ENCODE measurements at regions not wholly inside any gene's neighbourhood (a gene's known extent, or its start where the extent isn't known, plus 50 kb on each side); places are given as distances from the start of the nearest gene placed in this dataset.

- Histone ChIP-seq H3K36me3 (ENCODE audit: control insufficient read depth in 2 of 3, insufficient read depth in 3 of 3, low read length in 3 of 3) (no peaks in the 10 kb centered on the region), H3K4me3 (ENCODE audit: low read length in 3 of 3) (no peak overlapping the region), H3K27me3 (ENCODE audit: control insufficient read depth, insufficient read depth, low read length) (no peaks in the 10 kb centered on the region), H3K9ac (ENCODE audit: low read length in 3 of 3) (no peak overlapping the region), H3K9me3 (ENCODE audit: control insufficient read depth in 2 of 3, insufficient read depth in 1 of 3, low read length in 3 of 3) (no peaks in the 10 kb centered on the region), H3K27ac (ENCODE audit: low read depth in 2 of 2, low read length in 2 of 2) (no peak overlapping the region), H3K4me1 (ENCODE audit: control insufficient read depth in 2 of 3, insufficient read depth in 2 of 3, low read depth in 1 of 3, low read length in 3 of 3) (peaks cover 0 to 3% (median 0%) of the 10 kb centered on the region in 3 donors)
- TF ChIP-seq CTCF (IDR thresholded peaks at IDR 0.05; ENCODE audit: borderline replicate concordance, extremely low read depth, insufficient read depth): no peak
- no peak for FAIRE-seq
- intact Hi-C loops (cut with DNase I): no loop called here
- peak in 1 of 5 donors; percentile 57 for DNase-seq
Observed at GRCh38 chr20:40262219-40262618, 426.8 kb downstream of the MAFB start.

GRCh38 chr20:40258931-40259330 is 430.1 kb downstream of the MAFB start:
- DNase-seq (no peak), FAIRE-seq (no peak)
- intact Hi-C loops (cut with DNase I): no loop called here
- H3K9me3 ChIP-seq (ENCODE audit: control insufficient read depth in 2 of 3, insufficient read depth in 1 of 3, low read length in 3 of 3): no peaks in the 10 kb centered on the region
- no peak overlapping the region for H3K9ac ChIP-seq (ENCODE audit: low read length in 3 of 3)
- no peaks in the 10 kb centered on the region for H3K36me3 ChIP-seq (ENCODE audit: control insufficient read depth in 2 of 3, insufficient read depth in 3 of 3, low read length in 3 of 3)
- no peaks in the 10 kb centered on the region for H3K27me3 ChIP-seq (ENCODE audit: control insufficient read depth, insufficient read depth, low read length)
- H3K4me1 ChIP-seq (ENCODE audit: control insufficient read depth in 2 of 3, insufficient read depth in 2 of 3, low read depth in 1 of 3, low read length in 3 of 3): peaks cover 0 to 3% (median 0%) of the 10 kb centered on the region in 3 donors
- no peak overlapping the region for H3K27ac ChIP-seq (ENCODE audit: low read depth in 2 of 2, low read length in 2 of 2)
- TF ChIP-seq CTCF (IDR thresholded peaks at IDR 0.05; ENCODE audit: borderline replicate concordance, extremely low read depth, insufficient read depth): no peak
- H3K4me3 ChIP-seq (ENCODE audit: low read length in 3 of 3): no peak overlapping the region

GRCh38 chr20:40257763-40258162 is 431.3 kb downstream of the MAFB start:
- Histone ChIP-seq H3K4me3 (ENCODE audit: low read length in 3 of 3) (no peak overlapping the region), H3K4me1 (ENCODE audit: control insufficient read depth in 2 of 3, insufficient read depth in 2 of 3, low read depth in 1 of 3, low read length in 3 of 3) (peaks cover 0 to 2% (median 0%) of the 10 kb centered on the region in 3 donors), H3K36me3 (ENCODE audit: control insufficient read depth in 2 of 3, insufficient read depth in 3 of 3, low read length in 3 of 3) (no peaks in the 10 kb centered on the region), H3K27ac (ENCODE audit: low read depth in 2 of 2, low read length in 2 of 2) (no peak overlapping the region), H3K27me3 (ENCODE audit: control insufficient read depth, insufficient read depth, low read length) (no peaks in the 10 kb centered on the region), H3K9me3 (ENCODE audit: control insufficient read depth in 2 of 3, insufficient read depth in 1 of 3, low read length in 3 of 3) (no peaks in the 10 kb centered on the region), H3K9ac (ENCODE audit: low read length in 3 of 3) (no peak overlapping the region)
- DNase-seq (no peak), FAIRE-seq (no peak)
- no peak for TF ChIP-seq CTCF (IDR thresholded peaks at IDR 0.05; ENCODE audit: borderline replicate concordance, extremely low read depth, insufficient read depth)
- intact Hi-C loops (cut with DNase I): no loop called here

- Histone ChIP-seq H3K4me1 (ENCODE audit: control insufficient read depth in 2 of 3, insufficient read depth in 2 of 3, low read depth in 1 of 3, low read length in 3 of 3) (no peaks in the 10 kb centered on the region), H3K9ac (ENCODE audit: low read length in 3 of 3) (no peak overlapping the region), H3K36me3 (ENCODE audit: control insufficient read depth in 2 of 3, insufficient read depth in 3 of 3, low read length in 3 of 3) (no peaks in the 10 kb centered on the region), H3K4me3 (ENCODE audit: low read length in 3 of 3) (no peak overlapping the region), H3K9me3 (ENCODE audit: control insufficient read depth in 2 of 3, insufficient read depth in 1 of 3, low read length in 3 of 3) (peaks cover 0 to 3% (median 0%) of the 10 kb centered on the region in 3 donors), H3K27me3 (ENCODE audit: control insufficient read depth, insufficient read depth, low read length) (no peaks in the 10 kb centered on the region), H3K27ac (ENCODE audit: low read depth in 2 of 2, low read length in 2 of 2) (no peak overlapping the region)
- FAIRE-seq (no peak), DNase-seq (no peak)
- intact Hi-C loops (cut with DNase I): no loop called here
- TF ChIP-seq CTCF (IDR thresholded peaks at IDR 0.05; ENCODE audit: borderline replicate concordance, extremely low read depth, insufficient read depth): no peak
Observed at GRCh38 chr20:40255365-40255764, 433.7 kb downstream of the MAFB start.

Data from kidney (tissue), 13 donors.